ENCODE measurements at regions not wholly inside any gene's neighbourhood (a gene's known extent, or its start where the extent isn't known, plus 50 kb on each side); places are given as distances from the start of the nearest gene placed in this dataset.

GRCh38 chr6:84500726-84501125 is 263.7 kb downstream of the TBX18 start:
- TF ChIP-seq, protein P1, sequence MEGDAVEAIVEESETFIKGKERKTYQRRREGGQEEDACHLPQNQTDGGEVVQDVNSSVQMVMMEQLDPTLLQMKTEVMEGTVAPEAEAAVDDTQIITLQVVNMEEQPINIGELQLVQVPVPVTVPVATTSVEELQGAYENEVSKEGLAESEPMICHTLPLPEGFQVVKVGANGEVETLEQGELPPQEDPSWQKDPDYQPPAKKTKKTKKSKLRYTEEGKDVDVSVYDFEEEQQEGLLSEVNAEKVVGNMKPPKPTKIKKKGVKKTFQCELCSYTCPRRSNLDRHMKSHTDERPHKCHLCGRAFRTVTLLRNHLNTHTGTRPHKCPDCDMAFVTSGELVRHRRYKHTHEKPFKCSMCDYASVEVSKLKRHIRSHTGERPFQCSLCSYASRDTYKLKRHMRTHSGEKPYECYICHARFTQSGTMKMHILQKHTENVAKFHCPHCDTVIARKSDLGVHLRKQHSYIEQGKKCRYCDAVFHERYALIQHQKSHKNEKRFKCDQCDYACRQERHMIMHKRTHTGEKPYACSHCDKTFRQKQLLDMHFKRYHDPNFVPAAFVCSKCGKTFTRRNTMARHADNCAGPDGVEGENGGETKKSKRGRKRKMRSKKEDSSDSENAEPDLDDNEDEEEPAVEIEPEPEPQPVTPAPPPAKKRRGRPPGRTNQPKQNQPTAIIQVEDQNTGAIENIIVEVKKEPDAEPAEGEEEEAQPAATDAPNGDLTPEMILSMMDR (conservative IDR thresholded peaks at IDR 0.05; ENCODE audit: low read depth, low read length): no peak
- TF ChIP-seq EZH2 (IDR thresholded peaks at IDR 0.05; ENCODE audit: borderline replicate concordance, low read depth, low read length, poor library complexity, severe bottlenecking): no peak

Data from A673 (cell line).